GM18505 (cell line): ENCODE measurements at regions not wholly inside any gene's neighbourhood (a gene's known extent, or its start where the extent isn't known, plus 50 kb on each side); places are given as distances from the start of the nearest gene placed in this dataset.
"Not testable (repeated sequence)": the region's sequence is repeated elsewhere in the genome, so short reads cannot be mapped to it uniquely, and the experiment has no call there.

Experiments used
- ATAC-seq: cut with Tn5 transposase; IDR thresholded peaks from one replicate; pipeline ENCODE4 v1.9.1; 2021; ENCODE audit not compliant: unreplicated experiment
- POLR2A ChIP-seq: IDR thresholded peaks from 4 replicates; pipeline ENCODE4 v1.6.1; 2011; ENCODE audit warnings: borderline replicate concordance; ENCODE audit not compliant: insufficient read depth, insufficient read length; ENCODE audit errors: extremely low read depth

- ATAC-seq = peak; percentile 83
- TF ChIP-seq POLR2A = no peak
Measured at GRCh38 chr4:154164931-154165839, 326.4 kb downstream of the DCHS2 start.

- TF ChIP-seq POLR2A = no peak
- no peak for ATAC-seq
Measured at GRCh38 chr4:154160519-154161301, 330.9 kb downstream of the DCHS2 start.

- no peak for TF ChIP-seq POLR2A
- no peak for ATAC-seq
Measured at GRCh38 chr4:154158361-154159155, 333.0 kb downstream of the DCHS2 start.

DNA sequence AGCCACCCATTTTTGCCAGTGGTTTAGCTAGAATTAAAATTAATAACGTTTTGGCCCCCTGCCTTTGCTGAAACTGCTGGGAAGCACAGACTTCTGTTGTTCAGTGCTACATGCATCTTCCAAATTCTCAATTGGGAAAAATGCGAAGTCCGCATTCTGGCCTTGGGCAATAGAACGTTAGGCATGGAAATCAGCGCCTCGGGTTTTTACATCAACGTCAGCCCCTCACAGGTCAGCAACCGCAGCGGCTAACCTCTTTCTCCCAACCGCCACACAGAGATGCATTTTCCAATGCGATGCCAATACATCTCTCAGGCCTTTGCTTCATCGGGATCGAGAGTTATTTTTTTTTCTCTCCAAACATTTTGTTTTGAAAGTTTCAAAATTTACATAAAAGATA, 339.1 kb downstream of the DCHS2 start:
- TF ChIP-seq POLR2A = no peak
- ATAC-seq = no peak

- not testable (repeated sequence) for ATAC-seq
Measured at GRCh38 chr4:154149236-154149635, 342.4 kb downstream of the DCHS2 start.

- no peak for TF ChIP-seq POLR2A
- ATAC-seq = no peak
Measured at GRCh38 chr4:154143720-154144119, 347.9 kb downstream of the DCHS2 start.

DNA sequence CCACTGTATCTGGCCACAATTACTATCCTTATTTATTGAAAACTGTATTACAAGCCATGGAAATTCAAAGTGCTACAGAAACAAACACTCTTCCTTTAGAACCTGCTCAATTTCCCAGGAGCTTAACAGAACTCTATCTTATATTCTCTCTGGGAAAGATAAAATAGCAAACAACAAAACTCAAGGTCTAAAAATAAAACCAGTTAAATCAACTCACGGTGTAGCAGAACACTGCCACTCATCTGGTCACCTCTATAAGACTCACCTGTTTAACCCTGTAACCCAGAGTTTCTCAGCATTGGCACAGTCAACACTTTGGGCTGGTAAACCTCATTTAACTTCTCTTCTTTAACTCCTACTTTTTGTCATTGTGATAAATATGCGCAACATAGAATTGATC, 348.9 kb downstream of the DCHS2 start:
- no peak for ATAC-seq
- TF ChIP-seq POLR2A = no peak

DNA sequence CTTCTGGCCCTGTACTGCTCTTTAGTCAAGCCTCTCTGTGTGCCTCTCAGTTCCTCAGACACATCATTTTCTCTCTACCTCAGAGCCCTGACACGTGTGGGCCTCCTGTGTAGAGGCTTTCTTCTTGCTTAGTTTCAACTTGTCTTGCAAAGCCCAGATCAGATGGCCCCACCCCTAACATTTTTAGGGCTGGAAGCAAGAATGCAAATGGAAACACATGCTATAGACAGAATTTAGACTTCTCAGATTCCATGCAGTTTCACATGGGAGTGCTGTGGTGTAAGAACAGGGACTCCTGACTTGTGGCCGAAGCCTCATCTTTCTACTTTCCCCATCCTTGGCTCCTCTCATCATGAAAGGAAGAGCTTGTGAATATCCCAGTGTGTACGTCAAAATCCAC, 350.7 kb downstream of the DCHS2 start:
- no peak for ATAC-seq
- TF ChIP-seq POLR2A = no peak

DNA sequence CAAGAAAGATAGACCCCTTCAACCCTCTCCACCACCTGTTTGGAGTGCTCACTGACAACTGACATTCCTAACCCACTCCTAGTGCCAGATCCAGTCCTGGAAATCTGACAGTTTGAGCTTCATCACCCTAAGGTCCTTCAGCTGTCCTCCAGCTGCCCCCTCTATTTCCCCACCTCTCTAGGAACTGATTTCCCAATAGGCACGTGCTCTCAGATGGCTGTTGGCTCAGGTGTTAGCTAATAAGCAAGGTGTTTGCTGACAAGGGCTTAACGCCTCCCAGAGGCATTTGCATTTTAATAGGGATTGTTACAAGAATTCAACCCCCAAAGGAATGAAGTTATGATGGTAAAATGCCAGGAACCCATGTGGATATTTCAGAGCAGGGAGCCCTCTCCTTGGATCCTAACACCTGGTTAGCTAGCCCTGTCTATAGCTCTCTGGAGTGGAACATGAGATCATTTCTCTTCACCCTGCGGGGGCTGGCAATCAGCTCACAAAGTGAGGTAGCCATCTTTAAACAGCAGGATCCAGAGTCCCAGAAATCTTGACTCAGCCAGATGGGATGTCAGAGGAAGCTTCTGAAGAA, 348.5 kb upstream of the SFRP2 start:
- TF ChIP-seq POLR2A = no peak
- no peak for ATAC-seq

DNA sequence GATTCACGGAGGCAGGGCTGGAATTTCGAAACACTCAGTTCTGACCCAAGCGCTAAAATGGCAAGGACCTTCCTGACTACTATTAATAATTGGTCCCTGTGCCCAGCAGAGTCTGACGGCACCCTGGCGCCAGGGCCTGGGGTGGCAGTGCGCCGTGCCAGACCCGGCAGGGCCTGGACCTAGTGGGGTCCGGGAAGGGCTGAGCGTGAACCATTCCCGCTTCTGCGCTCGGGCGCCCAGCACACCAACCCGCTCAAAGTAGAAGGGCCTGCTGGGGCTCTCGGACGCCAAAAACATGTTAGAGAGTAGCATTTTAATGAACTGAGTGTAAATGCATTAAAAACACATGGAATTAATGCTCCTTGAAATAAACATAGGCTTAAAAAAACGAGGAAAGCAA, 346.7 kb upstream of the SFRP2 start:
- ATAC-seq = no peak
- no peak for TF ChIP-seq POLR2A

DNA sequence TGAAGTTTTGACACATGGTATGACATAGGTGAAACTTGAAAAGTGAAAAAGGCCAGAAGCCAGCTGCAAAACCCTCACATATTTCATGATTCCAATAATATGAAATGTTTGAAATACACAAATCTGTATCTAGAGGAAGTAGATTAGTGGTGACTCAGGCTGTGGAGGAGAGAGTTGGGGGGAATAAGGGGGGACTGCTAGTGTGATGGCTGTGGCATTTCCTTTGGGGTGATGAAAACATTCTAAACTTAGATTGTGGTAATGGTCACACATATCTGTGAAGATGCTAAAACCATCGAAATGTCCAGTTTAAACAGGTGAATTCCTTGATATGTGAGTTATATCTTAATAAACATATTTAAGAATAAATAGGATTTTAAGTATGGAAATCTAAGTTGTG, 343.5 kb upstream of the SFRP2 start:
- TF ChIP-seq POLR2A = no peak
- no peak for ATAC-seq

- ATAC-seq = no peak
- TF ChIP-seq POLR2A = no peak
Measured at GRCh38 chr4:154126276-154126675, 337.4 kb upstream of the SFRP2 start.

DNA sequence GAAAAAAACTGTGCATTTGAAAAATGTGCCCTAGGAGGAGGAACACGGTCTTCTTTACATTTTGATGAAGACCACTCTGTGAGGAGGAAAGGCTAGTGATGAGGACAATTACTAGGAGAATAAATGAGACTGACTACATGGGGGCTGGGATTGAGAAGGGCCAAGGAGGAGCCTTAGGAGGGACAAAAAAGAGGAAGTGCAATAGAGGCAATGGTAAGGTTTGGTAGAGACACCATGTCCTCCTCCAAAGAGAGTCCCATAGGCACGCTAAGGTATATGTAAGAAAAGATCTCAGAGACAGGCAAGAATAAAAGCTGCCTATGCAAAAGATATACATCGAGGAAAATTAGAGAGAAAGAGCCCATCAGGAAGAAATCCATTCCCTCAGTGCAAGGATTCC, 336.5 kb upstream of the SFRP2 start:
- TF ChIP-seq POLR2A = no peak
- ATAC-seq = no peak

GRCh38 chr4:154124539-154125255, 335.8 kb upstream of the SFRP2 start:
- ATAC-seq = no peak
- TF ChIP-seq POLR2A = no peak
